Kidney (tissue), 13 donors: ENCODE measurements at regions not wholly inside any gene's neighbourhood (a gene's known extent, or its start where the extent isn't known, plus 50 kb on each side); places are given as distances from the start of the nearest gene placed in this dataset.

Source experiments
- DNase-seq, 5 donors: peaks; one replicate each; pipeline ENCODE4 v3.0.0-alpha.2; 2013 to 2020
- FAIRE-seq: peaks from 2 replicates; lab custom pipeline; 2012; peaks lifted over from hg19 to GRCh38; lab: Jason Lieb, UNC
- H3K27ac ChIP-seq, 2 donors: one replicate each; pipeline ENCODE4 v1.7.0; 2013; ENCODE audit warnings: low read depth in 2 of 2, low read length in 2 of 2, inconsistent platforms in 1 of 2
- H3K27me3 ChIP-seq: one replicate; pipeline ENCODE4 v1.7.1; 2013; ENCODE audit warnings: low read length, inconsistent platforms; ENCODE audit not compliant: control insufficient read depth, insufficient read depth
- H3K36me3 ChIP-seq, 3 donors: one replicate each; pipeline versions ENCODE4 v1.7.0 to v1.7.1; 2013; ENCODE audit warnings: low read length in 3 of 3, control low read depth in 1 of 3, inconsistent platforms in 1 of 3; ENCODE audit not compliant: insufficient read depth in 3 of 3, control insufficient read depth in 2 of 3
- H3K4me1 ChIP-seq, 3 donors: one replicate each; pipeline versions ENCODE4 v1.7.0 to v1.7.1; 2013; ENCODE audit warnings: low read length in 3 of 3, inconsistent platforms in 1 of 3, low read depth in 1 of 3; ENCODE audit not compliant: control insufficient read depth in 2 of 3, insufficient read depth in 2 of 3
- H3K4me3 ChIP-seq, 3 donors: one replicate each; pipeline versions ENCODE4 v1.7.0 to v1.8.1; 2013; ENCODE audit warnings: low read length in 3 of 3, control low read depth in 1 of 3, inconsistent platforms in 1 of 3
- H3K9ac ChIP-seq, 3 donors: one replicate each; pipeline versions ENCODE4 v1.7.0 to v1.7.1; 2013; ENCODE audit warnings: low read length in 3 of 3, control low read depth in 1 of 3, inconsistent platforms in 1 of 3
- H3K9me3 ChIP-seq, 3 donors: one replicate each; pipeline versions ENCODE4 v1.7.0 to v1.7.1; 2013; ENCODE audit warnings: low read length in 3 of 3, control low read depth in 1 of 3, inconsistent platforms in 1 of 3; ENCODE audit not compliant: control insufficient read depth in 2 of 3, insufficient read depth in 1 of 3
- CTCF ChIP-seq: IDR thresholded peaks from 3 replicates; pipeline ENCODE4 v1.5.1; 2012; ENCODE audit warnings: mild to moderate bottlenecking, moderate library complexity, borderline replicate concordance; ENCODE audit not compliant: insufficient read depth; ENCODE audit errors: extremely low read depth
- intact Hi-C: fragments of 100-400 bp; cut with DNase I; formaldehyde crosslinking; loops from one replicate; pipeline ENCODE4 v1.11.1; 2022
- donor health status: control.
- donor health status: control.
- donor health status: control.
- donor health status: control.
- donor health status: control.
- donor health status: DM: yes; HTN: yes; CAD: no.
- donor health status: Normal renal cell carcinoma (clear cell type).

GRCh38 chr3:68129065-68129464 is 474.7 kb upstream of the SUCLG2 start:
- DNase-seq (no peak), FAIRE-seq (no peak)
- H3K27ac ChIP-seq = no peak overlapping the region
- no peak overlapping the region for H3K4me3 ChIP-seq
- intact Hi-C loops = no loop called here
- no peaks in the 10 kb centered on the region for H3K9me3 ChIP-seq
- TF ChIP-seq CTCF = no peak
- no peak overlapping the region for H3K9ac ChIP-seq
- H3K4me1 ChIP-seq = no peaks in the 10 kb centered on the region
- no peaks in the 10 kb centered on the region for H3K36me3 ChIP-seq
- H3K27me3 ChIP-seq = no peaks in the 10 kb centered on the region

- Histone ChIP-seq H3K9ac (no peak overlapping the region), H3K9me3 (no peaks in the 10 kb centered on the region), H3K4me1 (no peaks in the 10 kb centered on the region), H3K27ac (no peak overlapping the region), H3K36me3 (no peaks in the 10 kb centered on the region), H3K4me3 (no peak overlapping the region), H3K27me3 (no peaks in the 10 kb centered on the region)
- DNase-seq = no peak
- FAIRE-seq = no peak
- intact Hi-C loops = no loop called here
- no peak for TF ChIP-seq CTCF
Measured at GRCh38 chr3:68123231-68123630, 468.8 kb upstream of the SUCLG2 start.

- Histone ChIP-seq H3K36me3 (no peaks in the 10 kb centered on the region), H3K27me3 (no peaks in the 10 kb centered on the region), H3K27ac (no peak overlapping the region), H3K9me3 (no peaks in the 10 kb centered on the region), H3K4me3 (no peak overlapping the region), H3K9ac (no peak overlapping the region), H3K4me1 (no peaks in the 10 kb centered on the region)
- intact Hi-C loops = no loop called here
- FAIRE-seq = no peak
- TF ChIP-seq CTCF = no peak
- no peak for DNase-seq
Measured at GRCh38 chr3:68121287-68121686, 466.9 kb upstream of the SUCLG2 start.

GRCh38 chr3:68116580-68116979 is 462.2 kb upstream of the SUCLG2 start:
- no peaks in the 10 kb centered on the region for H3K9me3 ChIP-seq
- no peaks in the 10 kb centered on the region for H3K27me3 ChIP-seq
- no peaks in the 10 kb centered on the region for H3K36me3 ChIP-seq
- H3K4me3 ChIP-seq = no peak overlapping the region
- DNase-seq (no peak), FAIRE-seq (no peak)
- no peak overlapping the region for H3K9ac ChIP-seq
- H3K4me1 ChIP-seq = no peaks in the 10 kb centered on the region
- H3K27ac ChIP-seq = no peak overlapping the region
- TF ChIP-seq CTCF = no peak
- intact Hi-C loops = no loop called here
